ENCODE measurements at regions not wholly inside any gene's neighbourhood (a gene's known extent, or its start where the extent isn't known, plus 50 kb on each side); places are given as distances from the start of the nearest gene placed in this dataset.

DNA sequence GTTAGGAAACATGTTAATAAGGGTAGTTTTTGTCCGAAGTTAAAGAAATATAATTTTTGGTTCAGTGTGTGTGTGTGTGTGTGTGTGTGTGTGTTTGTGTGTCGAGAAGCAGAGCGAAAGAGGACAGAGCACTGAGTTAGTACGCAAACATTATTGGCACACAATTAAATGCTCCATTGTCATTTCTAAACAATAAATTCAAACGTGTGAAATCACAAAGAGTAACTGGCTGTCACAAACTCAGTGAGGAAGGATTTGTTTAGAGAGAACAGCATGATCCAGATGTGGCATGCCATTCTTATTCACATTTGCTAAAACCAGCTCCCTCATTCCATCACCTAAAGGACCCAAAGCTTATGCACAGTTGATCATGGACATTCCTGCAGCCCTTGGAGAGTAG, 970.8 kb downstream of the DTWD2 start:
- TF ChIP-seq, protein P1, sequence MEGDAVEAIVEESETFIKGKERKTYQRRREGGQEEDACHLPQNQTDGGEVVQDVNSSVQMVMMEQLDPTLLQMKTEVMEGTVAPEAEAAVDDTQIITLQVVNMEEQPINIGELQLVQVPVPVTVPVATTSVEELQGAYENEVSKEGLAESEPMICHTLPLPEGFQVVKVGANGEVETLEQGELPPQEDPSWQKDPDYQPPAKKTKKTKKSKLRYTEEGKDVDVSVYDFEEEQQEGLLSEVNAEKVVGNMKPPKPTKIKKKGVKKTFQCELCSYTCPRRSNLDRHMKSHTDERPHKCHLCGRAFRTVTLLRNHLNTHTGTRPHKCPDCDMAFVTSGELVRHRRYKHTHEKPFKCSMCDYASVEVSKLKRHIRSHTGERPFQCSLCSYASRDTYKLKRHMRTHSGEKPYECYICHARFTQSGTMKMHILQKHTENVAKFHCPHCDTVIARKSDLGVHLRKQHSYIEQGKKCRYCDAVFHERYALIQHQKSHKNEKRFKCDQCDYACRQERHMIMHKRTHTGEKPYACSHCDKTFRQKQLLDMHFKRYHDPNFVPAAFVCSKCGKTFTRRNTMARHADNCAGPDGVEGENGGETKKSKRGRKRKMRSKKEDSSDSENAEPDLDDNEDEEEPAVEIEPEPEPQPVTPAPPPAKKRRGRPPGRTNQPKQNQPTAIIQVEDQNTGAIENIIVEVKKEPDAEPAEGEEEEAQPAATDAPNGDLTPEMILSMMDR (IDR thresholded peaks at IDR 0.05; ENCODE audit: low read depth, low read length) = no peak
- no peak for TF ChIP-seq EZH2phosphoT487 (IDR thresholded peaks at IDR 0.05; ENCODE audit: low read depth)

All from OCI-LY3 (cell line).